ENCODE measurements at regions not wholly inside any gene's neighbourhood (a gene's known extent, or its start where the extent isn't known, plus 50 kb on each side); places are given as distances from the start of the nearest gene placed in this dataset.

GRCh38 chr3:132829101-132829500 lies 106.9 kb upstream of the NPHP3 start:
- DNase-seq (ENCODE audit: low read depth), result no peak

- DNase-seq (ENCODE audit: low read depth), result no peak
Observed at GRCh38 chr3:132822837-132823236, 100.6 kb upstream of the NPHP3 start.

GRCh38 chr3:132822266-132822665 lies 100.1 kb upstream of the NPHP3 start:
- DNase-seq (ENCODE audit: low read depth), result no peak

GRCh38 chr3:132821314-132821713 lies 99.1 kb upstream of the NPHP3 start:
- DNase-seq (ENCODE audit: low read depth), result no peak

- DNase-seq (ENCODE audit: low read depth), result no peak
Observed at GRCh38 chr3:132818251-132818650, 96.0 kb upstream of the NPHP3 start.

GRCh38 chr3:132817646-132818177 lies 95.5 kb upstream of the NPHP3 start:
- no peak for DNase-seq (ENCODE audit: low read depth)

- DNase-seq (ENCODE audit: low read depth), result no peak
Observed at GRCh38 chr3:132805071-132805470, 82.9 kb upstream of the NPHP3 start.

GRCh38 chr3:132804498-132804897 lies 82.3 kb upstream of the NPHP3 start:
- no peak for DNase-seq (ENCODE audit: low read depth)

- DNase-seq (ENCODE audit: low read depth), result no peak
Observed at GRCh38 chr3:132803889-132804288, 81.7 kb upstream of the NPHP3 start.

- DNase-seq (ENCODE audit: low read depth), result no peak
Observed at GRCh38 chr3:132800958-132801357, 78.7 kb upstream of the NPHP3 start.

GRCh38 chr3:132790806-132791205 lies 68.6 kb upstream of the NPHP3 start:
- no peak for DNase-seq (ENCODE audit: low read depth)

GRCh38 chr3:132789959-132790358 lies 67.8 kb upstream of the NPHP3 start:
- no peak for DNase-seq (ENCODE audit: low read depth)

- DNase-seq (ENCODE audit: low read depth), result peak; percentile 26
Observed at GRCh38 chr3:132788301-132788671, 66.1 kb upstream of the NPHP3 start.

- peak; percentile 30 for DNase-seq (ENCODE audit: low read depth)
Observed at GRCh38 chr3:132787616-132788300, 65.5 kb upstream of the NPHP3 start.

- DNase-seq (ENCODE audit: low read depth), result no peak
Observed at GRCh38 chr3:132786890-132787289, 64.7 kb upstream of the NPHP3 start.

- DNase-seq (ENCODE audit: low read depth), result peak; percentile 23
Observed at GRCh38 chr3:132785292-132785691, 63.1 kb upstream of the NPHP3 start.

- DNase-seq (ENCODE audit: low read depth), result no peak
Observed at GRCh38 chr3:132784502-132785025, 62.4 kb upstream of the NPHP3 start.

- peak; percentile 33 for DNase-seq (ENCODE audit: low read depth)
Observed at GRCh38 chr3:132783152-132783551, 60.9 kb upstream of the NPHP3 start.

GRCh38 chr3:132781922-132782321 lies 59.7 kb upstream of the NPHP3 start:
- DNase-seq (ENCODE audit: low read depth), result no peak

- DNase-seq (ENCODE audit: low read depth), result no peak
Observed at GRCh38 chr3:132777171-132777570, 55.0 kb upstream of the NPHP3 start.

- peak; percentile 11 for DNase-seq (ENCODE audit: low read depth)
Observed at GRCh38 chr3:132773071-132773619, 50.9 kb upstream of the NPHP3 start.

- no peak for DNase-seq (ENCODE audit: low read depth)
Observed at GRCh38 chr3:132772252-132772651, 50.0 kb upstream of the NPHP3 start.

Measured in RPMI7951 (cell line).